GM19025 (cell line): ENCODE measurements at regions not wholly inside any gene's neighbourhood (a gene's known extent, or its start where the extent isn't known, plus 50 kb on each side); places are given as distances from the start of the nearest gene placed in this dataset.
"Not testable (repeated sequence)": the region's sequence is repeated elsewhere in the genome, so short reads cannot be mapped to it uniquely, and the experiment has no call there.

Source experiments
- ATAC-seq: cut with Tn5 transposase; IDR thresholded peaks from one replicate; pipeline ENCODE4 v1.9.1; 2021; ENCODE audit warnings: mild to moderate bottlenecking, low read depth, moderate library complexity; ENCODE audit not compliant: unreplicated experiment

DNA sequence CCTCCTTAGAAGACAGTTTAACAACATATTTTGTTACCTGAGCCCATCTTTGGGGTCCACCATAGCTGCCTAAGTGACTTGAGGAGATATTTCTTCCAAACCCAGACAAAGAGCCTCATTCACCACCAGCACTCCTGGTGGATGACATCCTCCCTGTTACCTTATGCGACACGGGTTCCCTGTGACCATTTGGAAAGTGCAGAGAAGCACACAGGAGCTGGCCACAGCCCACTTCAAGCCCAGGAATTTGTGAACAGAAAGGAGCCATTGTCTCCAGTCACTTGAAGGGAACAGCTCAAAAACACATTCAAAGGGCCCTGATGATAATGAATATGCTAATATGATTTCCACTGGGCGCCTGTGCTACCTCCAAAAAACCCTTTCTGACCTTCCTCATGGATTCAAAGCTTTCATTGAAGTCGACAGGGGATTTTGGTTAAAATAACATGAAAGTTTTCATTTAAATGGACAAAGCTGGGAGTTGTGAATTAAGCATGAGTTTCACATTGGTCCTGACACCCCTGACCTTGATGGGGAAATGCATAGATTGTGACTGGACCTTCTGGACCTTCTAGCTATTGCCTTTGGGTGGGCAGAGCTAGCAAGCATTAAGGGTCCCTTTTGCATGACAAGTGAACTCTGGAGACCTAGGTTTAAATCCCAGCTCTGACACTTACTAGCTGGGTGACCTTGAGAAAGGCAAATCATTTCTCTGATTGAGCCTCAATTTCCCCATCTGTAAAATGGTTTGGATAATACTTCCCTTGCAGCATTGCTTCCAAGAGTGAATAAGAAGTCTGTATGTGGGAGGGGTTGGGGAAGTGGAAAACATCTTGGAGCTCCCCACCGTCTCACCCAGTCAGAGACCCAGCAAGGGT, 83.3 kb upstream of the SIRPA start:
- no peak for ATAC-seq

DNA sequence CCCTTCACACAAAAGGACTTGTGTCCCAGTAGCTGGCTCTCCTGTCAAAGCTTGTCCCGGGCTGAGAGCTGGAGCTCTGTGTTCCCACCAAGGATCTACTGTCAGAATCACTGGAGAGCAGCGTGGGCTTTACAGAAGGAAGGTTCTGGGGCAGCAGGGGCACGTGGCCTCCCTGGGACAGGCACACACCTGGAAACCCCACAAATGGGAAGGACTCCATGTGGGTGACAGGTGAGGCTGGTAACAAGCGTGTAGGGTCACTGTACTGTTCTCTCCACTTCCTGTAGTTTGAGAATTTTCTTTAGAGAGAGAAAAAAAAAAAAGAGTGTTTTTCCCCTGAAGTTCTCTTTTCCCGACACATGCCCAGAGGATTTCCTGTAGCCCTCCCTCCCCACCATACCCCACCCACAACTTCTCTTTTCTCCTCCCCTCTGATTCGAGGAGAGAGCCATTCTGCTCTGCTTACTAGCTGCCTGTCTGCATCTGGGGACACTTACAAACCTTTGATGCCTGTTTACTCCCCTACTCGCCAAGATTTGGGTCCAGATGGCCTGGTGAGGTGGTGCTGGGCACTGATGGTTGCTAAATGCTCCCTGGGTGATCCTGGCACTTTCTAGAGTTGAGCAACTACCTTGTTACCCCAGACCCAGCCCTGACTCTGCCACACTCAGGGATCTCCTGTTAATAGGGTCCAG, 84.1 kb upstream of the SIRPA start:
- ATAC-seq, result no peak

DNA sequence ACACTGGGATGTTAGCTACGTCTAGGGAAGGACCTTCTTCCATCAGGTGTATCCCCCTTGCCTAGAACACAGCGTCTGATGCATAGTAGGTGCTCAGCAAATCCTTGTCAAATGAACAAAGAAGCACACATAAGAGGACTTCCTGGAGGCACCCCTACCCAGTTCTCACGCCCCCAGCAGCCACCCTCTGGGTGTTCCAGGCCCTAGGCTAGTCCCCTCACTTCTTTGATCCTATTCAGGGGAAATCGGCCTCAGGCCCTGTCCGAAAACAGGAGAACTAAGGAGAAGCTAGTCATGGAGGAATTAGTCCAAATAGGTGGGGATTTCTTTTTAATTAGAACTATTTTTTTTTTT, 84.7 kb upstream of the SIRPA start:
- ATAC-seq, result no peak

DNA sequence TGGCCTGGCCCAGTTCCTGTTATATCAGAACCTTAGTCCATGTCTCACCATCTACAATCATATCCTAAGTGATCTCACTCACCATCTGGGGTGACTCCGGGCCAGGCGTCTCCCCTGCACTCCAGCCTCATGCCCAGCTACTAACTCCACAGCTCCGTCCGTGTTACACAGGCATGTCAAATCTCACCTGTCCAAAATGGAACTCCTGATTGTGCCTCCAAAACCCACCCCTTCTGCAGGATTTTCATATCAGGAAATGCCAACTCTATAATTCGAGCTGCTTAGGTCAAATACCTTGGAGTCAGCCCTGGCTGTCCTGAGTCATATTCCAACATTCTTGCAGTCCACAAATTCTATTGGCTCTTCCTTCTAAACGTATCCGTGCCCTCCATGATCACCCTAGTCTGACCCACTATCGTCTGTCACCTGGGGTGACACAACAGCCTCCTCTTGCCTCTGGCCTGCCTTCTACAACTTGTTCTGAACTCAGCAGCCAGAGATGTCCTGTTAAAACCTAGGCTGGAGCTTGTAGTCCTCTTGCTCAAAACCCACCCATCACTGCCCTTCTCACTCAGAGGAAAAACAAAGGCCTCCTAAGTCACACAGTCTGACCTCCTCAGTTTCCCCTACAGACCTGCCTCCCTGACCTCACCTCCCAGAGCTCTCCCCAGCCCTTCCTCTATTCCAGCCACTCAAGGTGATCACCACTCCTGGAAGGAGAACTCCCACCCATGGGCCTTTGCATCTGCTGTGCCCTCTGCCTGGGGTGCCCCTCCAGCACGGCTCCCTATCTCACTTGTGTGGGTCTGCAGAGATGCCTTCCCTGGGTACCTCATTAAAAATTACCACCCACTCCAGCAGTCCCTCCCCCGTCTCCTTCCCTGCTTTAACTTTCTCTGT, 85.3 kb upstream of the SIRPA start:
- no peak for ATAC-seq

DNA sequence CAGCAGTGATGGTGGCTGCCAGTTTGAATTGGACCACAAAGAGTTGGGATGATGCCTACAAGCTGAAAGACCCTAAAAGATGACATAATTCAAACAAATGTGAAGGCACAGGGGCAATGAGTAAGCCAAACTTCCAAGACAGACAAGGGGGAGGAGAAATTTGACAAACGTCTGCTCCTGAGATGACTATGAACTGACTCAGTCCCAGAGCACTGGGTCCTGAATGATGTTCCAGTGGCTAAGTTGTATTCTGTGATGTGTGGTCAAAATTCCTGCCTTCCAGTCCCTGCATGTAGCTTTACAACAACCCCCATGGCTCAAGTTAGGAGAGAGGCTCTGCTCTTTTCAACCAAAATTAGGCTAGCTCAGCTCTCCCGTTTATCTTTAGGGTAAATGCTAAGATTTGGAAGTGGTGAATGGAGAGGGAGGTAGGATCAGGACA, 86.1 kb upstream of the SIRPA start:
- ATAC-seq, result no peak

DNA sequence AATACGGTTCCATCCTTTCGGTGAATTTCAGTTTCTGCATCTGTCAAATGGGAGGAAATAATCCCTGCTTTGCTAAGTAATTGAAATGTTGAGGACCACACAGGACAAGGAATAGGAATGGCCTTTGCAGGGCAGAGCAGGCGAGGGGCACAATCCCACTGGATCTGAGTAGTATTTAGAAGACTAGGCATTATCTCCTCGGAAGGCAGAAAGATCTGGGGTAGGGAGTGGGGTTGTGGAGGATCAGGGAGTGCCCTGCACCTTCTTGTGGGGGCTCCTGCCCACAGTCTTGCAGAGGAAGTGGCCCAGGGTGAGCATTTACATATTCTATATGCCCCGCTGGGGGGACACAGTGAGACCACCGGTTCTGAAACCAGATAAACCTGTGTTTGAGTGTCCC, 87.1 kb upstream of the SIRPA start:
- no peak for ATAC-seq

DNA sequence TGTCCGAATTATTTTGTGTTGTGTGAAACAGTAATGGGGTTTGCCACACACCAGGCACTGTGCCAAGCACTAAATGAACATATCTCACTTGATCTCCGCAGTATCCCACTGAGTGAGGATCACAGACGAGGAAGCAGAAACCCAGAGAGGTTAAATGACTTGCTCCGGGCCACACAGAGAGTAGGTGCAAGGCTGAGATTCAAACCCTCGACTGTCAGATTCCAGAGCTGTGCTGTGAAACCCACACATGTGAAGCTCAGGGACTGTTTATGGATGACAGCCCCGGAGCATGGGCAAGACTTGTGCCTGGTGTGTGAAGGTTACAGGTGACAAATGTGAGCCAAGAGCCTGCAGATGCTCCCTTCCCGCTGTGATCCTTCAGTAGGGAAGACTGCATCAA, 87.8 kb upstream of the SIRPA start:
- ATAC-seq, result no peak

DNA sequence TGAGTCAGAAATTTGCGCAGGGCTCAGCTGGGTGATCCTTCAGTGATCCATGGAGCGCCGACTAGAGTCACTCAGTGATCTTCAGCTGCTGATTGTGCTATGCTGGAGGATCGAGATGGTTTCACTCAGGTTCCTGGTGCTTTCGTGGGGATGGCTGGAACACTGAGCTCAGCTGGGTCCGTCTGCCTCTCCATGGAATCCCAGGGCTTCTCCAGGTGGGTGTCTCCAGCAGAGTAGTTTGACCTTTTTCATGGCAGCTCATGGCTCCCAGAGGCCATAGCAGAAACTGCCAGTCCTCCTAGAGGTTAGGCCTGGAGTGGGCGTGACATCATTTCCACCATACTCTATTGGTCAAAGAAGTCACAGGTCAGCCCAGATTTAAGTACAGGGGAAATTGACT, 88.8 kb upstream of the SIRPA start:
- ATAC-seq, result no peak

DNA sequence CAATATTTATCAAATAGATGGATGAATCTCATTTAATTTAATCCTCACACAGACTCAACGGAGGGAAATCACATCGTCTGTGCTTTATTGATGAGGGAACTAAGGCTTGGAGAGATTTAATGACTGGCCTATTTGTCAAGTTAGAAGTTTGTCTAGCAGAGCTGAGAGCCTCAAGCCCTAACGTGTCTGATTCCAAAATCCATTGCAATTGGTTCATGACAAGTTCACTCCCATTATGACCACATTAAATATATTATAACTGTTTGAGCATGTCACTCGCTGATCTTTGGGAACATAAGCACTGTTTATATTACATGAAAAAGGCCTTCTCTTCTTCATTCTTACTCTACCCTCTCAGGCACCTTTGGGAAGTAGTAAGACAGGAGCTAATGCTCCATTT, 89.4 kb upstream of the SIRPA start:
- no peak for ATAC-seq

DNA sequence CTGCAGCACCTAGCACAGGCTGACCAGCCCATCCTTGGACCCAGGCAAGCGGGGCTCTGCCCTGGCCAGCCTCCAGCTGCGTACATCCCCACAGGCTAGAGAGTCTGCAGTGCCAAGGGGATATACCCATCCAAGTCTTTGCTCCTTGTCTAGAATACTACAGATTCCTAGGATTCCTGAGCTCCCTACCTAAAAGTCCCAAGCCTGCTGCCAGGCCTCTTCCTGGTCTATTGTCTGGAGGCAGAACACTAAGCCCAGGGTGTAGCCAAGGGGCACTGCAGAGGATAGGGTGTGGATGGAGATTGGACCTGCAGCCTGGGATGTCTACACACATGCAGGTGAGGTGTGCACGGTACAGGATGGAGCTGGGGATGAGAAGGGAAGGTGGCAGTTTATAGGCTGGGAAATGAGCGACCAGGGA, 90.0 kb upstream of the SIRPA start:
- no peak for ATAC-seq

DNA sequence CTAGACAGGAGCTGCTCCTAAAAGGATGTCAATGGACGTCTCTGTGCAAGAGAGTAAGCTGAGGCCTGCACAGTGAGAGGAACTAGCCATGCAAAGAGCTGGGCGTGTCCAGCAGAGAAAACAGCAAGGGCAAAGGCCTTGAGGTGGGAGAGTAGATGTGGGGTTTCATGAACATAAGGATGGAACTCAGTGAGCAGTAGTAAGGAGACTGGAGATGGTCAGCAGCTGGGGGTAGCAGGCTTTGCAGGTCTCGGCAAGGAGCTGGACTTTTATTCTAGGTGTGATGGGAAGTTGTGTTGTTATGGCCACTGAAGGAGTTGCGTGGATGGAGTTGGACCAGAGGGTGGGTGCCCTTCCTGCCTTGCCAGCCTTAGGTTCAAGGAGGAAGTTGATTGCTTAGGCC, 90.7 kb upstream of the SIRPA start:
- ATAC-seq, result no peak

DNA sequence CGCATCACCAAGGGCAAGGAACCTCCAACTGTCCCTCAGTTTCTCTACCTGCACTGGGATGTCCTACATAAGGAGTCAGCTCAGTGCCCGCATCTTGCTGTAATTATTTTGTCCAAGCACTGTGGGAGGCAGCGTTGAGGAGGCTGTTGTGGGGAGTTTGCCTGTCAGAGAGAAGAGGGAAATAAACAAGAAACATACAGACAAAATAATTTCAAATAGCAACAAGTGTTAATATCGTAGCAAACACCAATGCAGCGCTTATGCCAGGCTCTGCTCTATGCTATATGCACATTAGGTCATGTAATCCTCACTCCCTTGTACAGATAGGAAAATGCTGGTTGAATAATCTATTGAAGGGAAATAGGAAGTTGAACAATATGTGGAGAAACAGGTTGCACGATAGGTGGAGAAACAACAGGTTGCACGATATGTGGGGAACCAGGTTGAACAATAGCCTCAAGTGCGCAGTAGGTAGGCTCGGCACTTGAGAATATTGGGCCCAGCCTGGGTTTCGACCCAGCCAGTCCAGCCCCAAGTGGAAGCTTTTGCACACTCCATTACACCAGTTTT, 91.2 kb upstream of the SIRPA start:
- ATAC-seq, result no peak

DNA sequence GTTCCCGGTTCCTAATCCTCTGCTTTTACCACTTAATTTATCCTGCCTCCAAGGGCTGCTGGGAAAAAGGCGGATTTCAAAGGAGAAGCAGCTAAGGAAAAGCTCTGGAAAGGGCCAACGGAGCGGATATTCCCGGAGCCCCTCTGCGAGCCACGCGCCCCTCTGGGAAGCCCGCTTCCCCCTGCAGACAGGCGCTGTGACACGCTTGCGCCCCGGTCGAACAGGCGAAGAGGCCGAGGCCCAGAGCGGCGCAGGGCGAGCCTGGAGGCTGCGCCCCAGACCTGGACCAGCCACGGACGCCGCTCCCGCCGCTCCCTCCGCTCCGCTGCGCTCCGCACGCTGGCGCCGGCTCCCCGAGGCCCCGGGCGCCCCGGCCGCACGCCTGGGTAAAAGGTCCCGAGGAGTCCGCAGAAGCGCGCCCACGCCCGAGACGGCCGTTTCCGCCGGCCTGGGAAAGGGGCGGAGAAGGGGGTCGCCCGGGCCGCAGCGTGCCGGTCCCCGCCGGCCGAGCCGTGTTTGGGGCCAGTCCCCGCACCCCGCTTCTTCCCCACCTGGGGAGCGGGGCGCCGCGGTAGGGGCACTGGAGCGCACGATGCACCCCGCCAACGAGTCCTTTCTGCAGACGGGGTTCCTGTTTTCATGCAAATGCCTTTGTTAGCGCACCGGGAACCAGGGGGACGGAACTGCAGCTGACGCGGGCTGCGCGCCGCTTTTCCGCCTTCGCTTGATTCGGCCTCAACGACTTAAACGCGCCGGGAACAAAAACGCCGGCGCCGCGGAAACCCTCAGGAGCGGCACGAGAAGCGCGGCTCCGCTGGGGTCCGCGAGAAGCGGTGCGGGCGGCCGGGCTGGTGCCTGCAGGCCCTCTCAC, 91.9 kb upstream of the SIRPA start:
- ATAC-seq, result no peak

DNA sequence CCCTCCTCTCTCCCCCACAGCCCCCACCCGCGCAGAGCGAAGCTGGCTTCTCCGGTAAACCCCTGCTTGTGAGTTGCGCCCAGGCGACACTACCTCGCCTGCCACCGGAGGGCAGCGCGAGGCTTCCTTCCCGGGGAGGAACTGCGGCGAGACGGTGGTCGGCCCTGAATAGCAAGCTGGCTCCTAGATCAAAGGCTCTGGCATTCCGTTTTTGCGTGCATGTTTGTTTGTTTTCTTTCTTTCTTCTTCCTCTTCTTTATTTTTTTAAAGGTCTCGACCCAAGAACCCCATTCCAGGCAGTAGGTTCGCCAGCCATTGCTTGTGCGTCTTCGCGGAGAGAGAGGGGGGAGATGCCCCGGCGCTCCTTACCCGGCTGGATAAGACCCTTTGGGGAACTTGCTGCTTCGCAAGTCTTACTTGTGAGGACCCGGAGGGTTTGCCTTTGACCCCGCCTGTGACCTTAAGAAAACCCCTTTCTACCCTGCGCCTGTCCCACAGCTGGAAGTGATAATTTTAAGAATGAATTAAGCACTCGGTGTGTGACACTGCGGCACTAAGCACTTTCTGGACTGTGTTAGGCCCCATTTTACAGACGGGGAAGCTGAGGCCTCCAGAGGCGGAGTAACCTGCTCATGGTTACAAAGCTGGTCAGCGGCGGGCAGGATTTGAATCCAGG, 92.7 kb upstream of the SIRPA start:
- no peak for ATAC-seq

DNA sequence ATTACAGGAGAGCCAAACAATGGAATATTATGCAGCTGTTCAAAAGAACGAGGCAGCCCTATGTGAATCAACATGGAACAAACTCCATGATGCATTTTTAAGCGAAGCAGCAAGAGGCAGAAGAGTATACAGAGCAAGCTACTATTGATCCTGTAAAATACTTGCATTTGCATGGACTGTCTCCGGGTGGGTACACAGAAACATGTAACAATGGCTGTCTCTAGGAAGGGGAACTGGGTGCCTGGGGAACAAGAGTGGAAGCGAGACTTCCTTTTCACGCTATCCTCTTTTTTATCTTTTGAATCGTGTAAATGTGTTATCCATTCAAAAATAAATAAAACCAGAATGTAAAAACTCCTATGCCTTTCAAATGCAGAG, 93.3 kb upstream of the SIRPA start:
- no peak for ATAC-seq

DNA sequence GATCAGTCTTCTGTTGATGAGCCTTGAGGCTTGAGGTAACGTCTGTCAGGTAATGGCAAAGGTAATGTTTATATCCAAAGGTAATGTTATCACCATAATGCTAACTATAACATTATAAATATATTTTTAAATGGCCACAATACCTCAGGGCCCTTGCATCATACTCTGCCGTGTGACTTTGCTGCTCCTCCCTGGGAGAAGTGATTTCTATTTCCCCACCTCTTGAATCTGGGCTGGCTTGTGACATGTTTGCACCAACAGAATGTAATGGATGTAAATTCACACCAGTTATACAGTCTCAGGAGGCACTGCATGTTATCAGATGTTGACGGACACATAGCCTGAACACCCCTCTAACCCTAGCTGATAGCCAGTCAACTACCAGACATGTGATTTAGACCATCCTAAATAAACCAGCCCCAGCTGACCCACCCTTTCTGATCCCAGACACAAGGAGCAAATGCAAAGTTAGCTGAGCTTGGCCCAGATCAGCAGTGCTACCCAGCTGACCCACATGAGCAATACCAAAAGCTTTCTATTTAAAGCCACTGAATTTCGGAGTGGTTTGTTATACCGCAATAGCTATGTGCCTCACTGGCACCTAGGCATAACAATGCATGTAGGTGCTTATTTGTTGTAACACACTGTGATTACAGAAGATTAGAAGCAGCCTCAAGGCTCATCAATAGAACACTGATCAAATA, 93.8 kb upstream of the SIRPA start:
- ATAC-seq, result no peak

DNA sequence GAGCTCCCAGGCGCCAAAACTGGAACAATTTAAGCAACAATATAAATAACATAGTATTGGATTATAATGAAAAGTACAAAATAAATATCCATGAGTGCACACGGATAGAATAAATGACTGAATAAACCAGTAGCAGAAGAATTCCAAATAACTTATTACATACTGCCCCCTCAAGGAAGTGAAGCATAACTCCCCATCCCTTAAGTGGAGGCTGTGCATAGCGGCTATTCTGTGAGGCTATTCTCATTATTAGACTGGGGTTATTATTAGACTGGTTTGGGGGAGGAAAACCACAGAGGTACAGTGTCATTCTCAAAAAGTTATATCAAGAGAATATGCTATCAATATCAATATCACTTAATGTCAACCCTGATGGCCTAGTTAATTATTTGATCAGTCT, 94.4 kb upstream of the SIRPA start:
- ATAC-seq, result no peak

DNA sequence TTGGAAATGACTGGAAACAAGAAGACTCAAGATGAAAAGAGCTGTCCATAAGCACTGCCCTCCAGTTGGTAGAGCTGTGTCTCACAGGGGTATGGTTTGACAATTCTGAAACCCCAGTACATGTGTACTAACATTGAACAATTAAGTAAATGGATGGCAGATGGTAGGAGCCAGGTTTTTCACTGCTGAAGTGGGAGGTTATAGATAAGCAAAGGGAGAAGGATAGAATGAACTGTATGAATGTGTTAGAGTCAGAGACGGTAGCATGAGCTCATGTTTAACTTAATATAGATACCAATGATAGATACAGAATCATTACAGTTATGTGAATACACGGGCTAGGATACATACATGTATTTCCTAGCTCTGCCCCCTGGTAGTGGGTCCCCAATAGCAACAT, 95.0 kb upstream of the SIRPA start:
- ATAC-seq, result no peak

DNA sequence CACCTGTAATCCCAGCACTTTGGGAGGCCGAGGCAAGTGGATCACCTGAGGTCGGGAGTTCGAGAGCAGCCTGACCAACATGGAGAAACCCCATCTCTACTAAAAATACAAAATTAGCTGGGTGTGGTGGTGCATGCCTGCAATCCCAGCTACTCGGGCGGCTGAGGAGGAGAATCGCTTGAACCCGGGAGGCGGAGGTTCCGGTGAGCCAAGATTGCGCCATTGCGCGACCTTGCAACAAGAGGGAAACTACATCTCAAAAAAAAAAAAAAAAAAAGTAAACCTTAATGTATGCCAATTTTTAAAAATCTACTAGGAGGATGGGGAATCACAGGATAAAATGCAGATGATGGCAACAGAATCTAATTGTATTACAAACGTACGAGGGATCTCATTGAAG, 95.5 kb upstream of the SIRPA start:
- not testable (repeated sequence) for ATAC-seq
